GM18868 (cell line): ENCODE measurements at regions not wholly inside any gene's neighbourhood (a gene's known extent, or its start where the extent isn't known, plus 50 kb on each side); places are given as distances from the start of the nearest gene placed in this dataset.

Source experiments
- ATAC-seq: cut with Tn5 transposase; IDR thresholded peaks from one replicate; pipeline ENCODE4 v1.9.1; 2021; ENCODE audit warnings: mild to moderate bottlenecking, moderate library complexity; ENCODE audit not compliant: unreplicated experiment

GRCh38 chr18:25962919-25963318 is 127.5 kb downstream of the SS18 start:
- no peak for ATAC-seq

GRCh38 chr18:25962176-25962575 is 128.2 kb downstream of the SS18 start:
- peak; percentile 53 for ATAC-seq

- no peak for ATAC-seq
These were observed 133.4 kb downstream of the SS18 start for GRCh38 chr18:25957017-25957416.

- ATAC-seq, result no peak
These were observed 137.3 kb downstream of the SS18 start for GRCh38 chr18:25953111-25953510.

- ATAC-seq, result no peak
These were observed 140.1 kb downstream of the SS18 start for GRCh38 chr18:25950321-25950720.

GRCh38 chr18:25946540-25946939 is 143.9 kb downstream of the SS18 start:
- ATAC-seq, result no peak

- peak; percentile 73 for ATAC-seq
These were observed 155.1 kb downstream of the SS18 start for GRCh38 chr18:25935356-25935755.

GRCh38 chr18:25931126-25931525 is 159.3 kb downstream of the SS18 start:
- ATAC-seq, result no peak

GRCh38 chr18:25929787-25930186 is 160.6 kb downstream of the SS18 start:
- no peak for ATAC-seq

- ATAC-seq, result no peak
These were observed 162.6 kb downstream of the SS18 start for GRCh38 chr18:25927830-25928229.

- ATAC-seq, result no peak
These were observed 167.2 kb downstream of the SS18 start for GRCh38 chr18:25923193-25923592.

GRCh38 chr18:25921677-25922421 is 168.6 kb downstream of the SS18 start:
- ATAC-seq, result peak; percentile 93

GRCh38 chr18:25915907-25916306 is 174.5 kb downstream of the SS18 start:
- ATAC-seq, result no peak

- no peak for ATAC-seq
These were observed 191.4 kb downstream of the SS18 start for GRCh38 chr18:25898965-25899364.

- no peak for ATAC-seq
These were observed 193.5 kb downstream of the SS18 start for GRCh38 chr18:25896956-25897355.

- peak; percentile 88 for ATAC-seq
These were observed 194.1 kb downstream of the SS18 start for GRCh38 chr18:25896178-25896780.

GRCh38 chr18:25895518-25895917 is 194.9 kb downstream of the SS18 start:
- ATAC-seq, result peak; percentile 23

- ATAC-seq, result no peak
These were observed 204.1 kb downstream of the SS18 start for GRCh38 chr18:25886283-25886682.

GRCh38 chr18:25883091-25883490 is 207.3 kb downstream of the SS18 start:
- no peak for ATAC-seq

GRCh38 chr18:25881149-25881548 is 209.3 kb downstream of the SS18 start:
- no peak for ATAC-seq

- no peak for ATAC-seq
These were observed 210.0 kb downstream of the SS18 start for GRCh38 chr18:25880441-25880840.

GRCh38 chr18:25876330-25876948 is 214.0 kb downstream of the SS18 start:
- ATAC-seq, result no peak
